ENCODE measurements at regions not wholly inside any gene's neighbourhood (a gene's known extent, or its start where the extent isn't known, plus 50 kb on each side); places are given as distances from the start of the nearest gene placed in this dataset.

GRCh38 chr10:3873728-3874461 lies 88.9 kb upstream of the KLF6 start:
- no peaks in the 10 kb centered on the region for H3K9me2 ChIP-seq (ENCODE audit: insufficient read depth)
- TF ChIP-seq EZH2 (IDR thresholded peaks at IDR 0.05; ENCODE audit: insufficient read depth, poor library complexity, severe bottlenecking) (no peak), EZH2phosphoT487 (IDR thresholded peaks at IDR 0.05; ENCODE audit: insufficient read depth, low read depth) (no peak)
- H3K27ac ChIP-seq = no peak overlapping the region
- no peak overlapping the region for H3K4me2 ChIP-seq (ENCODE audit: unreplicated experiment)
- no peaks in the 10 kb centered on the region for H4K20me1 ChIP-seq (ENCODE audit: insufficient read depth)
- WGBS, 2 experiments (ENCODE audit: low coverage in 1 of 2, low lambda C conversion rate in 2 of 2, missing lambda C conversion rate in 2 of 2) = 40% methylated on average over 7 of the region's 7 CpGs
- H3K9ac ChIP-seq = peak overlapping the region; percentile 2; the same call in 1 of the 2 replicates
- no peaks in the 10 kb centered on the region for H3K27me3 ChIP-seq (replicated peaks; ENCODE audit: insufficient read depth)
- no peaks in the 10 kb centered on the region for H3K79me2 ChIP-seq (ENCODE audit: insufficient read depth)
- H3K4me1 ChIP-seq (ENCODE audit: insufficient read depth) = peaks cover 20% of the 10 kb centered on the region
- in situ Hi-C loops (cut with MboI) = no loop called here
- H3F3A ChIP-seq (ENCODE audit: insufficient read depth) = peaks cover 21% of the 10 kb centered on the region
- H2AFZ ChIP-seq = no peak overlapping the region
- no peaks in the 10 kb centered on the region for H3K36me3 ChIP-seq (ENCODE audit: low read depth)
- no peak overlapping the region for H3K4me3 ChIP-seq
- DNase-seq = peak; percentile 80
- H3K9me3 ChIP-seq (ENCODE audit: low read depth) = no peaks in the 10 kb centered on the region

GRCh38 chr10:3872712-3873329 lies 87.8 kb upstream of the KLF6 start:
- TF ChIP-seq EZH2phosphoT487 (IDR thresholded peaks at IDR 0.05; ENCODE audit: insufficient read depth, low read depth) (no peak), EZH2 (IDR thresholded peaks at IDR 0.05; ENCODE audit: insufficient read depth, poor library complexity, severe bottlenecking) (no peak)
- no peaks in the 10 kb centered on the region for H4K20me1 ChIP-seq (ENCODE audit: insufficient read depth)
- WGBS, 2 experiments (ENCODE audit: low coverage in 1 of 2, low lambda C conversion rate in 2 of 2, missing lambda C conversion rate in 2 of 2) = 75 to 80% methylated on average over 12 of the region's 12 CpGs
- no peak overlapping the region for H2AFZ ChIP-seq
- no peaks in the 10 kb centered on the region for H3K27me3 ChIP-seq (replicated peaks; ENCODE audit: insufficient read depth)
- H3K9ac ChIP-seq = no peak overlapping the region
- no peaks in the 10 kb centered on the region for H3K36me3 ChIP-seq (ENCODE audit: low read depth)
- no peak overlapping the region for H3K27ac ChIP-seq
- in situ Hi-C loops (cut with MboI) = no loop called here
- no peaks in the 10 kb centered on the region for H3K9me2 ChIP-seq (ENCODE audit: insufficient read depth)
- no peaks in the 10 kb centered on the region for H3K9me3 ChIP-seq (ENCODE audit: low read depth)
- no peak overlapping the region for H3K4me2 ChIP-seq (ENCODE audit: unreplicated experiment)
- DNase-seq = no peak
- H3K79me2 ChIP-seq (ENCODE audit: insufficient read depth) = no peaks in the 10 kb centered on the region
- no peak overlapping the region for H3K4me3 ChIP-seq
- H3F3A ChIP-seq (ENCODE audit: insufficient read depth) = peaks cover 17% of the 10 kb centered on the region
- H3K4me1 ChIP-seq (ENCODE audit: insufficient read depth) = peaks cover 18% of the 10 kb centered on the region

GRCh38 chr10:3871424-3871996 lies 86.5 kb upstream of the KLF6 start:
- H3K36me3 ChIP-seq (ENCODE audit: low read depth) = no peaks in the 10 kb centered on the region
- TF ChIP-seq EZH2phosphoT487 (IDR thresholded peaks at IDR 0.05; ENCODE audit: insufficient read depth, low read depth) = no peak
- no peak for TF ChIP-seq EZH2 (IDR thresholded peaks at IDR 0.05; ENCODE audit: insufficient read depth, poor library complexity, severe bottlenecking)
- H3K9me3 ChIP-seq (ENCODE audit: low read depth) = no peaks in the 10 kb centered on the region
- no peaks in the 10 kb centered on the region for H4K20me1 ChIP-seq (ENCODE audit: insufficient read depth)
- H3K9ac ChIP-seq = no peak overlapping the region
- in situ Hi-C loops (cut with MboI) = no loop called here
- H3K4me3 ChIP-seq = no peak overlapping the region
- peaks cover 5% of the 10 kb centered on the region; the same call in 1 of the 2 replicates for H3F3A ChIP-seq (ENCODE audit: insufficient read depth)
- no peak overlapping the region for H3K4me2 ChIP-seq (ENCODE audit: unreplicated experiment)
- 75 to 82% methylated on average over 6 of the region's 6 CpGs for WGBS, 2 experiments (ENCODE audit: low coverage in 1 of 2, low lambda C conversion rate in 2 of 2, missing lambda C conversion rate in 2 of 2)
- H3K79me2 ChIP-seq (ENCODE audit: insufficient read depth) = no peaks in the 10 kb centered on the region
- H3K27ac ChIP-seq = no peak overlapping the region
- no peaks in the 10 kb centered on the region for H3K27me3 ChIP-seq (replicated peaks; ENCODE audit: insufficient read depth)
- no peak overlapping the region for H2AFZ ChIP-seq
- DNase-seq = no peak
- H3K4me1 ChIP-seq (ENCODE audit: insufficient read depth) = peaks cover 6% of the 10 kb centered on the region
- no peaks in the 10 kb centered on the region for H3K9me2 ChIP-seq (ENCODE audit: insufficient read depth)

GRCh38 chr10:3869036-3869435 lies 84.0 kb upstream of the KLF6 start:
- Histone ChIP-seq H3K36me3 (ENCODE audit: low read depth) (no peaks in the 10 kb centered on the region), H3K9ac (no peak overlapping the region), H3F3A (ENCODE audit: insufficient read depth) (0 out of 2 replicates have a peak, but pooled peaks cover 4% of the 10 kb centered on the region), H3K27me3 (replicated peaks; ENCODE audit: insufficient read depth) (no peaks in the 10 kb centered on the region), H3K27ac (no peak overlapping the region), H3K9me3 (ENCODE audit: low read depth) (no peaks in the 10 kb centered on the region), H3K4me1 (ENCODE audit: insufficient read depth) (0 out of 2 replicates have a peak, but pooled peaks cover 4% of the 10 kb centered on the region), H4K20me1 (ENCODE audit: insufficient read depth) (no peaks in the 10 kb centered on the region), H3K4me3 (no peak overlapping the region), H2AFZ (no peak overlapping the region), H3K4me2 (ENCODE audit: unreplicated experiment) (no peak overlapping the region), H3K9me2 (ENCODE audit: insufficient read depth) (no peaks in the 10 kb centered on the region), H3K79me2 (ENCODE audit: insufficient read depth) (no peaks in the 10 kb centered on the region)
- no peak for DNase-seq
- TF ChIP-seq EZH2 (IDR thresholded peaks at IDR 0.05; ENCODE audit: insufficient read depth, poor library complexity, severe bottlenecking) = no peak
- no peak for TF ChIP-seq EZH2phosphoT487 (IDR thresholded peaks at IDR 0.05; ENCODE audit: insufficient read depth, low read depth)
- in situ Hi-C loops (cut with MboI) = no loop called here
